ENCODE measurements at regions not wholly inside any gene's neighbourhood (a gene's known extent, or its start where the extent isn't known, plus 50 kb on each side); places are given as distances from the start of the nearest gene placed in this dataset.

DNA sequence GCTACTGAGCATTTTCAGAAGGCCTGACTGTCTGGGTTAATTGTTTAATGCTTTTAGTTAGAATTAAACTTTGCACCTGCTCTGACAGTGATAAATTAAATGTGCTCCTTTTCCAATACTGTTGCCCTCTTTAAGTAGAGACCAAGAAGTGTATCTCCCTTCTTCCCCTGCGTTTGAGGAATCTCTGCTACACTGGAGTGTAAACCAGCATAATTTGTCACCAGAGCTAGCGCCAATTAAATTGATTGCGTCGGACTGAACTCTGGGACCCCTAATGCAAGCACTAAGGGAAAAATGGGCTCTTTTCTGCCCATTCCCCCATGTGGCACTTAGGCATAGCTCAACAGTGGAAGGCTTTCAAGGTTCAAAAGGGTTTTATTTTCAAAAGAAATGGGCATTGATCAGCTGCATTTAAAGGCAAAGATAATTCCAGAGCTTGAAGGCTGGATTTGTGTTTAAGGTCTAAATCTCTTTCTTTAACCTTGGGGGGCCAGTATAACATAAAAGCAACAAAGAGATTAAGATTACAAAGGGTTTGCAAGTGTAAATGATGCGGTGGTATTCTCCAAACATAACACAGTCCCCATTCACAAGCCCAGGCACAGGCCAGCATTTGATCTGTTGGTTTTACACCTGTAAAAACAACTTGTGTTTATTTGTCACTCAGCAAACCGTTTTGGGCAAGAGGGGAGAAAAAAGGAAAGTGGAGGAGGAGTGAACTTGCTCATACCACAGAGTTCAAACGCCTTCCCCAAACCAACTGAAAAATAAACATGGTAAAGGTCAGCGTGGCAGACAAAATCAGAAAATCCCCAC, 427.6 kb downstream of the BCL11A start:
- FAIRE-seq (no peak), DNase-seq (ENCODE audit: low read depth in 1 of 2, low spot score in 1 of 2) (no peak), ATAC-seq (no peak)
- no peak overlapping the region for H3K4me3 ChIP-seq
- H3K4me1 ChIP-seq = no peaks in the 10 kb centered on the region
- TF ChIP-seq ZFP36 (IDR thresholded peaks at IDR 0.05; ENCODE audit: borderline replicate concordance, partially characterized antibody) = no peak
- no peak for TF ChIP-seq EHF (CRISPR knock-in tag; IDR thresholded peaks at IDR 0.05)
- no peak for TF ChIP-seq BHLHE40 (IDR thresholded peaks at IDR 0.05; ENCODE audit: low read depth, low read length)
- no peak for TF ChIP-seq HDAC2 (IDR thresholded peaks at IDR 0.05)
- TF ChIP-seq, protein P1, sequence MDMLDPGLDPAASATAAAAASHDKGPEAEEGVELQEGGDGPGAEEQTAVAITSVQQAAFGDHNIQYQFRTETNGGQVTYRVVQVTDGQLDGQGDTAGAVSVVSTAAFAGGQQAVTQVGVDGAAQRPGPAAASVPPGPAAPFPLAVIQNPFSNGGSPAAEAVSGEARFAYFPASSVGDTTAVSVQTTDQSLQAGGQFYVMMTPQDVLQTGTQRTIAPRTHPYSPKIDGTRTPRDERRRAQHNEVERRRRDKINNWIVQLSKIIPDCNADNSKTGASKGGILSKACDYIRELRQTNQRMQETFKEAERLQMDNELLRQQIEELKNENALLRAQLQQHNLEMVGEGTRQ (IDR thresholded peaks at IDR 0.05) = no peak
- TF ChIP-seq, protein P2, sequence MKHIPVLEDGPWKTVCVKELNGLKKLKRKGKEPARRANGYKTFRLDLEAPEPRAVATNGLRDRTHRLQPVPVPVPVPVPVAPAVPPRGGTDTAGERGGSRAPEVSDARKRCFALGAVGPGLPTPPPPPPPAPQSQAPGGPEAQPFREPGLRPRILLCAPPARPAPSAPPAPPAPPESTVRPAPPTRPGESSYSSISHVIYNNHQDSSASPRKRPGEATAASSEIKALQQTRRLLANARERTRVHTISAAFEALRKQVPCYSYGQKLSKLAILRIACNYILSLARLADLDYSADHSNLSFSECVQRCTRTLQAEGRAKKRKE (CRISPR knock-in tag; IDR thresholded peaks at IDR 0.05; ENCODE audit: low read depth) = no peak
- TF ChIP-seq, protein P3, sequence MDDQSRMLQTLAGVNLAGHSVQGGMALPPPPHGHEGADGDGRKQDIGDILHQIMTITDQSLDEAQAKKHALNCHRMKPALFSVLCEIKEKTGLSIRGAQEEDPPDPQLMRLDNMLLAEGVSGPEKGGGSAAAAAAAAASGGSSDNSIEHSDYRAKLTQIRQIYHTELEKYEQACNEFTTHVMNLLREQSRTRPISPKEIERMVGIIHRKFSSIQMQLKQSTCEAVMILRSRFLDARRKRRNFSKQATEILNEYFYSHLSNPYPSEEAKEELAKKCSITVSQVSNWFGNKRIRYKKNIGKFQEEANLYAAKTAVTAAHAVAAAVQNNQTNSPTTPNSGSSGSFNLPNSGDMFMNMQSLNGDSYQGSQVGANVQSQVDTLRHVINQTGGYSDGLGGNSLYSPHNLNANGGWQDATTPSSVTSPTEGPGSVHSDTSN (IDR thresholded peaks at IDR 0.05) = no peak
- TF ChIP-seq JUNB (IDR thresholded peaks at IDR 0.05) = no peak
- no peak for TF ChIP-seq NR3C1 (IDR thresholded peaks at IDR 0.05)
- no peak for TF ChIP-seq CBX8 (IDR thresholded peaks at IDR 0.05)
- no peak overlapping the region for H3K4me2 ChIP-seq
- H3K9me3 ChIP-seq = no peaks in the 10 kb centered on the region
- POLR2A ChIA-PET = no interaction called here
- H3K27ac ChIP-seq = no peak overlapping the region
- CTCF ChIA-PET = no interaction called here
- 33% methylated on average over 8 of the region's 8 CpGs for WGBS (ENCODE audit: missing lambda C conversion rate)

DNA sequence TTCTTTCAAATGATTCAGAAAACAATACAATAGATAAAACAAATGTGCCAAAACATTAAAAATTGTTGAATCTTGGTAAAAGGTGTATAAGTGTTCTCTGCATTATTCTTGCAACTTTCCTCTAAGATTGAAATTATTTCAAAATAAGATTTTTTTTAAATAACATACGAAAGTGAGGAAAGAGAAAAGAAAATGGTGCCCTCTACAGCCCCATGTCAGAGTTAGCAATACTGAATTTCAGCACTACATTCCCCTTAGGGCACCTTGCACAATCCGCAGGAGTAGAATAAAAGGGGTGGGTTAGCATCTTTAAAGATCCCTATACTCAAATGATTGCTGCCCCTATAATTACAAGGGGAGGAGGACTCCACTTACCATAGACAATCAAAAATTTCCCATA, 433.7 kb downstream of the BCL11A start:
- no peak for FAIRE-seq
- POLR2A ChIA-PET = no interaction called here
- Histone ChIP-seq H3K4me1 (no peaks in the 10 kb centered on the region), H3K9me3 (no peaks in the 10 kb centered on the region), H3K27ac (no peak overlapping the region), H3K4me3 (no peak overlapping the region), H3K4me2 (no peak overlapping the region)
- CTCF ChIA-PET = interaction anchor here (0.6 kb wide), 1 partner anchor 1155 kb away, joined by 3 read pairs; no protein-coding TSS in a partner anchor
- DNase-seq (ENCODE audit: low read depth in 1 of 2, low spot score in 1 of 2) = no peak
- no peak for ATAC-seq
- 24% methylated on average over 2 of the region's 2 CpGs for WGBS (ENCODE audit: missing lambda C conversion rate)
- no peak for TF ChIP-seq CHD2 (IDR thresholded peaks at IDR 0.05; ENCODE audit: low read length, partially characterized antibody)
- no peak for TF ChIP-seq JUN (IDR thresholded peaks at IDR 0.05)
- TF ChIP-seq, protein P4, sequence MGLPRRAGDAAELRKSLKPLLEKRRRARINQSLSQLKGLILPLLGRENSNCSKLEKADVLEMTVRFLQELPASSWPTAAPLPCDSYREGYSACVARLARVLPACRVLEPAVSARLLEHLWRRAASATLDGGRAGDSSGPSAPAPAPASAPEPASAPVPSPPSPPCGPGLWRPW (IDR thresholded peaks at IDR 0.05) = no peak
- TF ChIP-seq, protein P5, sequence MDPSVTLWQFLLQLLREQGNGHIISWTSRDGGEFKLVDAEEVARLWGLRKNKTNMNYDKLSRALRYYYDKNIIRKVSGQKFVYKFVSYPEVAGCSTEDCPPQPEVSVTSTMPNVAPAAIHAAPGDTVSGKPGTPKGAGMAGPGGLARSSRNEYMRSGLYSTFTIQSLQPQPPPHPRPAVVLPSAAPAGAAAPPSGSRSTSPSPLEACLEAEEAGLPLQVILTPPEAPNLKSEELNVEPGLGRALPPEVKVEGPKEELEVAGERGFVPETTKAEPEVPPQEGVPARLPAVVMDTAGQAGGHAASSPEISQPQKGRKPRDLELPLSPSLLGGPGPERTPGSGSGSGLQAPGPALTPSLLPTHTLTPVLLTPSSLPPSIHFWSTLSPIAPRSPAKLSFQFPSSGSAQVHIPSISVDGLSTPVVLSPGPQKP (IDR thresholded peaks at IDR 0.05; ENCODE audit: low read depth, low read length) = no peak
- TF ChIP-seq RARB (CRISPR knock-in tag; IDR thresholded peaks at IDR 0.05) = no peak
- no peak for TF ChIP-seq PHF8 (IDR thresholded peaks at IDR 0.05; ENCODE audit: borderline replicate concordance, low read depth)
- TF ChIP-seq TFCP2L1 (CRISPR knock-in tag; IDR thresholded peaks at IDR 0.05) = no peak

DNA sequence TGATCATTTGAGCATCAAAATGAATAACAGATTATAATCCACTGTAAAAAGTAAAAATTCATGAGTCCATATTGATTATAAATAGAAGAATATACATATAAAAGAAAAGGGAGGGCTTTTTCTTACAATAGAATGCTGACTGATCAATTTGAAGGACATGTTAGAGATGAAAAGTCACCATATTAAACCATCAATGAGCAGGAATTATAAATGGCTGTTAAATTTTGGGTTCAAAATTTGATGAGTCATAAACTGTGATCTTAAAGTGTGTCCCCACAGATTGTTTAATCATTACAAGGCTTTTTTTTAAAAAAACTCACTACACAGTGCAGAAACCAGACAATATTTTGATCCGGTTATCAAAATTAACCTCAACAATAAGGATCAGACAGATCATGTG, 434.5 kb downstream of the BCL11A start:
- Histone ChIP-seq H3K4me1 (no peaks in the 10 kb centered on the region), H3K4me2 (no peak overlapping the region), H3K4me3 (no peak overlapping the region), H3K27ac (no peak overlapping the region), H3K9me3 (no peaks in the 10 kb centered on the region)
- 65% methylated on average over 1 of the region's 1 CpG for WGBS (ENCODE audit: missing lambda C conversion rate)
- DNase-seq (ENCODE audit: low read depth in 1 of 2, low spot score in 1 of 2) = no peak
- ATAC-seq = no peak
- POLR2A ChIA-PET = no interaction called here
- no peak for FAIRE-seq
- CTCF ChIA-PET = no interaction called here
- peak; percentile 61 for TF ChIP-seq MAFK (IDR thresholded peaks at IDR 0.05; ENCODE audit: partially characterized antibody)
- TF ChIP-seq FOSL2 (IDR thresholded peaks at IDR 0.05) = no peak
- peak; percentile 18; the same call in 1 of the 2 replicates for TF ChIP-seq FOSL2 (CRISPR knock-in tag; IDR thresholded peaks at IDR 0.05)
- TF ChIP-seq, protein P6, sequence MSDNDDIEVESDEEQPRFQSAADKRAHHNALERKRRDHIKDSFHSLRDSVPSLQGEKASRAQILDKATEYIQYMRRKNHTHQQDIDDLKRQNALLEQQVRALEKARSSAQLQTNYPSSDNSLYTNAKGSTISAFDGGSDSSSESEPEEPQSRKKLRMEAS (IDR thresholded peaks at IDR 0.05) = no peak
- no peak for TF ChIP-seq EHF (CRISPR knock-in tag; IDR thresholded peaks at IDR 0.05)
- TF ChIP-seq NFE2L2 (conservative IDR thresholded peaks at IDR 0.05; ENCODE audit: low read length) = peak; percentile 69
- TF ChIP-seq RFX5 (IDR thresholded peaks at IDR 0.05) = no peak

Measured in A549 (cell line).